H9 (cell line): ENCODE measurements at regions not wholly inside any gene's neighbourhood (a gene's known extent, or its start where the extent isn't known, plus 50 kb on each side); places are given as distances from the start of the nearest gene placed in this dataset.

Source experiments
- DNase-seq: peaks from one replicate; pipeline ENCODE4 v3.0.0-alpha.2; 2017
- H2AFZ ChIP-seq: one replicate; pipeline ENCODE4 v1.6.1; 2013; ENCODE audit warnings: mild to moderate bottlenecking, low read length, control low read depth, moderate library complexity
- H2AK5ac ChIP-seq: 2 replicates; pipeline ENCODE4 v1.6.1; 2013; ENCODE audit warnings: low read length, control low read depth, mixed read lengths; ENCODE audit not compliant: insufficient read length
- H2BK120ac ChIP-seq: one replicate; pipeline ENCODE4 v1.6.1; 2013; ENCODE audit warnings: low read depth, mild to moderate bottlenecking, low read length, control low read depth, inconsistent platforms; ENCODE audit not compliant: poor library complexity, severe bottlenecking
- H2BK12ac ChIP-seq: 2 replicates; pipeline ENCODE4 v1.6.1; 2013; ENCODE audit warnings: low read length, control low read depth, mixed read lengths, low read depth; ENCODE audit not compliant: insufficient read length
- H2BK15ac ChIP-seq: 2 replicates; pipeline ENCODE4 v1.6.1; 2013; ENCODE audit warnings: low read depth, low read length, control low read depth
- H2BK20ac ChIP-seq: one replicate; pipeline ENCODE4 v1.6.1; 2013; ENCODE audit warnings: low read depth, mild to moderate bottlenecking, low read length, control low read depth, inconsistent platforms; ENCODE audit not compliant: poor library complexity, severe bottlenecking
- H2BK5ac ChIP-seq: 2 replicates; pipeline ENCODE4 v1.6.1; 2013; ENCODE audit warnings: low read length, control low read depth, mixed read lengths; ENCODE audit not compliant: insufficient read length
- H3K14ac ChIP-seq: 2 replicates; pipeline ENCODE4 v1.6.1; 2013; ENCODE audit warnings: low read length, control low read depth; ENCODE audit not compliant: insufficient read depth
- H3K18ac ChIP-seq: 2 replicates; pipeline ENCODE4 v1.6.1; 2013; ENCODE audit warnings: low read depth, mild to moderate bottlenecking, mixed read lengths, low read length, control low read depth; ENCODE audit not compliant: insufficient read length
- H3K23ac ChIP-seq: 2 replicates; pipeline ENCODE4 v1.6.1; 2013; ENCODE audit warnings: low read length, control low read depth, mixed read lengths, low read depth; ENCODE audit not compliant: insufficient read length
- H3K23me2 ChIP-seq: 2 replicates; pipeline ENCODE4 v1.6.1; 2013; ENCODE audit warnings: low read depth, mild to moderate bottlenecking, mixed read lengths, low read length, control low read depth; ENCODE audit not compliant: insufficient read length, poor library complexity, severe bottlenecking
- H3K27ac ChIP-seq: 2 replicates; pipeline ENCODE4 v1.5.1; 2013; ENCODE audit warnings: low read length, control low read depth, mixed read lengths, low read depth; ENCODE audit not compliant: insufficient read length
- H3K27me3 ChIP-seq: 2 replicates; pipeline ENCODE4 v1.6.1; 2013; ENCODE audit warnings: low read length, control low read depth, inconsistent platforms; ENCODE audit not compliant: insufficient read depth
- H3K4ac ChIP-seq: 2 replicates; pipeline ENCODE4 v1.6.1; 2013; ENCODE audit warnings: low read depth, mild to moderate bottlenecking, control low read depth, inconsistent platforms, low read length, moderate library complexity
- H3K4me1 ChIP-seq: 2 replicates; pipeline ENCODE4 v1.6.1; 2013; ENCODE audit warnings: low read length, control low read depth, inconsistent platforms; ENCODE audit not compliant: insufficient read depth
- H3K4me2 ChIP-seq: 2 replicates; pipeline ENCODE4 v1.6.1; 2013; ENCODE audit warnings: low read length, control low read depth, mixed read lengths; ENCODE audit not compliant: insufficient read length, insufficient read depth
- H3K56ac ChIP-seq: 2 replicates; pipeline ENCODE4 v1.6.1; 2013; ENCODE audit warnings: low read depth, mild to moderate bottlenecking, mixed read lengths, low read length, control low read depth; ENCODE audit not compliant: insufficient read length
- H3K79me1 ChIP-seq: 2 replicates; pipeline ENCODE4 v1.6.1; 2013; ENCODE audit warnings: low read depth, mild to moderate bottlenecking, moderate library complexity, low read length, control low read depth, inconsistent platforms; ENCODE audit not compliant: insufficient read depth, poor library complexity, severe bottlenecking
- H3K79me2 ChIP-seq: 2 replicates; pipeline ENCODE4 v1.6.1; 2013; ENCODE audit warnings: low read length, control low read depth, inconsistent platforms; ENCODE audit not compliant: insufficient read depth
- H3K9ac ChIP-seq: 2 replicates; pipeline ENCODE4 v1.6.1; 2013; ENCODE audit warnings: low read length, control low read depth, mixed read lengths; ENCODE audit not compliant: insufficient read length; ENCODE audit errors: extremely low read depth
- H3K9me3 ChIP-seq: one replicate; pipeline ENCODE4 v1.6.1; 2013; ENCODE audit warnings: low read depth, low read length, inconsistent platforms; ENCODE audit not compliant: control insufficient read depth
- H3T11ph ChIP-seq: one replicate; pipeline ENCODE4 v1.6.1; 2013; ENCODE audit warnings: mild to moderate bottlenecking, low read length, control low read depth, inconsistent platforms
- H4K20me1 ChIP-seq: one replicate; pipeline ENCODE4 v1.6.1; 2013; ENCODE audit not compliant: control insufficient read depth, insufficient read length, insufficient read depth
- H4K5ac ChIP-seq: 2 replicates; pipeline ENCODE4 v1.6.1; 2013; ENCODE audit warnings: low read depth, mild to moderate bottlenecking, mixed read lengths, low read length, control low read depth; ENCODE audit not compliant: insufficient read length
- H4K8ac ChIP-seq: replicated peaks from 2 replicates; pipeline ENCODE4 v1.6.1; 2013; ENCODE audit warnings: low read length, control low read depth, mixed read lengths, low read depth; ENCODE audit not compliant: insufficient read length
- H4K91ac ChIP-seq: 2 replicates; pipeline ENCODE4 v1.6.1; 2013; ENCODE audit warnings: low read depth, mild to moderate bottlenecking, moderate library complexity, mixed read lengths, low read length, control low read depth; ENCODE audit not compliant: insufficient read length
- H3K27ac Mint-ChIP-seq, 3 experiments: 2 replicates in 2 of 3; 3 replicates in 1 of 3; pipeline ENCODE4 v1.8.0; 2020 to 2021; ENCODE audit warnings: mixed read lengths in 3 of 3, mild to moderate bottlenecking in 1 of 3, moderate library complexity in 1 of 3
- H3K27me3 Mint-ChIP-seq: 2 replicates; pipeline ENCODE4 v1.8.0; 2021; ENCODE audit warnings: low read depth, mild to moderate bottlenecking, moderate library complexity, mixed read lengths
- H3K36me3 Mint-ChIP-seq, 3 experiments: 2 replicates in 2 of 3; 3 replicates in 1 of 3; pipeline ENCODE4 v1.8.0; 2020 to 2021; ENCODE audit warnings: low read depth in 3 of 3, mixed read lengths in 3 of 3; ENCODE audit not compliant: insufficient read depth in 1 of 3
- H3K4me1 Mint-ChIP-seq, 2 experiments: 2 replicates each; pipeline ENCODE4 v1.8.0; 2020; ENCODE audit warnings: mixed read lengths in 2 of 2
- H3K4me3 Mint-ChIP-seq, 2 experiments: 2 replicates in 1 of 2; 3 replicates in 1 of 2; pipeline ENCODE4 v1.8.0; 2020 to 2021; ENCODE audit warnings: mild to moderate bottlenecking in 2 of 2, mixed read lengths in 2 of 2, moderate library complexity in 1 of 2
- H3K9me3 Mint-ChIP-seq, 2 experiments: 2 replicates in 1 of 2; 3 replicates in 1 of 2; pipeline ENCODE4 v1.8.0; 2020; ENCODE audit warnings: mild to moderate bottlenecking in 2 of 2, mixed read lengths in 2 of 2, moderate library complexity in 1 of 2
- CTCF ChIP-seq: fragments of 200-600 bp; sonication (generic); conservative IDR thresholded peaks from 3 replicates; pipeline ENCODE4 v1.8.0; 2021; ENCODE audit warnings: antibody characterized with exemption, mild to moderate bottlenecking
- WGBS: extraction: QIAGEN DNeasy Blood & Tissue Kit; methylation state at CpG from one replicate; pipeline ENCODE4 v1.1.7; 2013; ENCODE audit warnings: missing lambda C conversion rate, low lambda C conversion rate, mixed read lengths; ENCODE audit not compliant: insufficient read length; ENCODE audit errors: extremely low coverage; 5-methylcytosine and 5-hydroxymethylcytosine counted together

DNA sequence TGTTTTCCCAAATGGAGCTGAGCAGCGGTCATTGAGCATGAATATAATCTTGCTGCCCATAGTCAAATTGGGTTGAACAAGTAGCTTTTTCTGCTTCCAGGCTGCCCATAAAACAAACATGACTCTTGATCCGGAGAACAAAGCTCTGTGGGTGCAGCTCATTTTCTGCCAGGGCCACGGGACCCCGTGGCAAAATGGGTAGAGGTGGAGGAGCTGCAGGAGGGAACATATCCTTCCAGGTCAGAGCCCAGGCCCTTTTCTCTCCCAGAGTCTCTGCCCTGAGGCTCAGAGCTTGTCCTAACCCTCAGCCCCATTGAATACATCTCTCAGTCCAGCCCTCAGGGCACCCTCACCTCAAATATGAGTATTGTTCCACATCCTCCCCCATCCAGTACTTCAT, 151.6 kb upstream of the TWIST2 start:
- Histone ChIP-seq H3K27me3 (no peaks in the 10 kb centered on the region), H4K5ac (no peak overlapping the region), H3K79me1 (no peaks in the 10 kb centered on the region), H3K23ac (no peak overlapping the region), H3K9me3 (no peaks in the 10 kb centered on the region), H4K91ac (no peak overlapping the region), H2BK20ac (no peak overlapping the region), H3K23me2 (no peaks in the 10 kb centered on the region), H3K18ac (no peak overlapping the region), H3K14ac (no peak overlapping the region), H2BK120ac (no peak overlapping the region), H2BK5ac (no peak overlapping the region), H3K27ac (no peak overlapping the region), H3T11ph (no peak overlapping the region), H4K20me1 (no peaks in the 10 kb centered on the region), H2BK12ac (no peak overlapping the region), H3K56ac (no peak overlapping the region), H3K9ac (no peak overlapping the region), H2BK15ac (no peak overlapping the region), H2AFZ (no peak overlapping the region), H4K8ac (no peak overlapping the region), H3K79me2 (no peaks in the 10 kb centered on the region), H3K4me2 (no peak overlapping the region), H3K4ac (no peak overlapping the region), H2AK5ac (no peak overlapping the region), H3K4me1 (no peaks in the 10 kb centered on the region)
- H3K36me3 Mint-ChIP-seq, result no peaks in the 10 kb centered on the region
- no peak overlapping the region for H3K27ac Mint-ChIP-seq
- DNase-seq, result no peak
- peaks cover 8% of the 10 kb centered on the region for H3K27me3 Mint-ChIP-seq
- no peaks in the 10 kb centered on the region for H3K9me3 Mint-ChIP-seq
- no peak overlapping the region for H3K4me3 Mint-ChIP-seq
- TF ChIP-seq CTCF, result no peak
- WGBS, result no CpG with 5 or more reads among the region's 4 CpGs
- no peaks in the 10 kb centered on the region for H3K4me1 Mint-ChIP-seq
